ENCODE measurements at regions not wholly inside any gene's neighbourhood (a gene's known extent, or its start where the extent isn't known, plus 50 kb on each side); places are given as distances from the start of the nearest gene placed in this dataset.

DNA sequence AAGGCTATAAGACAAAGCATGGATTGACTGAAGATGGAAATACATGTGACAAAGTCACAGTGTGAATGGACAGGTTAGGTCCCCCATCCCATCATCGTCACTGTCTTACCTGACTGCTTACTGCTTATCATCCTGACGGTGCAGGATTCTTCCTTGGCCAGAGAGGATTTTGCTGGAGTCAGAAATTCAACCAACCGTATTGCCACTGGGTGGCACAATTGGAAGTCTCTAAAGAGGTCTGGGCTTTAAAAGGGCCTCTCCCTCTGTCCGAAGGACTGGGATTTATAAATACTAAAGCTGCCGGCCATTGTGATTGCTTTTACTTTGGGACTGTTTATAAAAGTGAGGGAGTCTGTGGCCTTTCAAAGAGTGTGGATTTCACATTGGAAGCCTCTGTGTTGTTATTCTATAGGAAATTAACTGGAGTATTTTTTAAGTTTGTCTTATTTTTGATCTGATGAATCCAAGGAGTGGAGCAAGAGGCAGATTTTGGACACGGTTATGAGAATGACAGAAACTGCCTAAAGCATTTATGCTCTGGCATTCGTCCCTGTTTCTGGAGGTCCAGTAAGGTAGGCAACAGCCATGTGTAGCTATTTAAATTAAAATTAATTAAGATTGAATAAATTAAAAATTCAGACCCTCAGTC is 113.3 kb upstream of the CREB5 start:
- TF ChIP-seq POLR2A (IDR thresholded peaks at IDR 0.05; ENCODE audit: low read length) (no peak), GATA1 (IDR thresholded peaks at IDR 0.05; ENCODE audit: low read depth, low read length) (no peak)

Measured in erythroblast (primary cell).